GM12878 (cell line): ENCODE measurements at regions not wholly inside any gene's neighbourhood (a gene's known extent, or its start where the extent isn't known, plus 50 kb on each side); places are given as distances from the start of the nearest gene placed in this dataset.

Experiments used
- CHD2 ChIP-seq: IDR thresholded peaks from 2 replicates; pipeline ENCODE4 v1.6.1; 2011; ENCODE audit warnings: low read depth, low read length, improper control_type of control experiment, borderline replicate concordance
- EZH2 ChIP-seq: IDR thresholded peaks from 2 replicates; pipeline ENCODE4 v1.6.1; 2012; ENCODE audit warnings: low read depth, mild to moderate bottlenecking, control low read depth, inconsistent platforms, low read length, borderline replicate concordance; ENCODE audit not compliant: control insufficient read depth
- FOS ChIP-seq: IDR thresholded peaks from 3 replicates; pipeline ENCODE4 v1.6.1; 2011; ENCODE audit warnings: borderline replicate concordance; ENCODE audit not compliant: insufficient read length; ENCODE audit errors: extremely low read depth
- HDAC2 ChIP-seq: fragments of 200-600 bp; sonication (generic); IDR thresholded peaks from 2 replicates; pipeline ENCODE4 v1.6.1; 2017
- JUNB ChIP-seq: IDR thresholded peaks from 2 replicates; pipeline ENCODE4 v1.6.1; 2016; ENCODE audit warnings: antibody characterized with exemption, mild to moderate bottlenecking
- NR2F1 ChIP-seq: fragments of 450-650 bp; conservative IDR thresholded peaks from 2 replicates; pipeline ENCODE4 v1.6.1; 2017; ENCODE audit warnings: mild to moderate bottlenecking
- POLR2A ChIP-seq: IDR thresholded peaks from 2 replicates; pipeline ENCODE4 v1.6.1; 2011; ENCODE audit warnings: low read depth, mild to moderate bottlenecking, low read length
- RAD21 ChIP-seq: IDR thresholded peaks from 2 replicates; pipeline ENCODE4 v1.6.1; 2011; ENCODE audit warnings: mild to moderate bottlenecking, low read depth, low read length, moderate library complexity; ENCODE audit not compliant: insufficient read depth
- SMARCA5 ChIP-seq: fragments of 450-650 bp; IDR thresholded peaks from 2 replicates; pipeline ENCODE4 v1.6.1; 2017; ENCODE audit warnings: mild to moderate bottlenecking
- SREBF1 ChIP-seq: IDR thresholded peaks from 2 replicates; pipeline ENCODE4 v1.6.1; 2012; ENCODE audit warnings: mild to moderate bottlenecking, low read length
- SREBF2 ChIP-seq: IDR thresholded peaks from 2 replicates; pipeline ENCODE4 v1.6.1; 2012; ENCODE audit warnings: mild to moderate bottlenecking, low read length
- ZBED1 ChIP-seq: IDR thresholded peaks from 2 replicates; pipeline ENCODE4 v1.6.1; 2016; ENCODE audit warnings: borderline replicate concordance
- ZNF24 ChIP-seq: fragments of 450-650 bp; IDR thresholded peaks from 2 replicates; pipeline ENCODE4 v1.6.1; 2017; ENCODE audit warnings: antibody characterized with exemption, mild to moderate bottlenecking
- TF ChIP-seq, protein P1 (sequence below): fragments of 450-650 bp; IDR thresholded peaks from 2 replicates; pipeline ENCODE4 v1.6.1; 2017; ENCODE audit warnings: antibody characterized with exemption, mild to moderate bottlenecking, moderate library complexity
- TF ChIP-seq, protein P2 (sequence below): IDR thresholded peaks from 2 replicates; pipeline ENCODE4 v1.6.1; 2012; ENCODE audit warnings: mild to moderate bottlenecking, low read depth, low read length
- TF ChIP-seq, protein P3 (sequence below): fragments of 450-650 bp; IDR thresholded peaks from 2 replicates; pipeline ENCODE4 v1.6.1; 2018; ENCODE audit warnings: borderline replicate concordance, mild to moderate bottlenecking; ENCODE audit not compliant: partially characterized antibody
- TF ChIP-seq, protein P4 (sequence below): fragments of 450-650 bp; IDR thresholded peaks from 2 replicates; pipeline ENCODE4 v1.6.1; 2016; ENCODE audit warnings: mild to moderate bottlenecking

DNA sequence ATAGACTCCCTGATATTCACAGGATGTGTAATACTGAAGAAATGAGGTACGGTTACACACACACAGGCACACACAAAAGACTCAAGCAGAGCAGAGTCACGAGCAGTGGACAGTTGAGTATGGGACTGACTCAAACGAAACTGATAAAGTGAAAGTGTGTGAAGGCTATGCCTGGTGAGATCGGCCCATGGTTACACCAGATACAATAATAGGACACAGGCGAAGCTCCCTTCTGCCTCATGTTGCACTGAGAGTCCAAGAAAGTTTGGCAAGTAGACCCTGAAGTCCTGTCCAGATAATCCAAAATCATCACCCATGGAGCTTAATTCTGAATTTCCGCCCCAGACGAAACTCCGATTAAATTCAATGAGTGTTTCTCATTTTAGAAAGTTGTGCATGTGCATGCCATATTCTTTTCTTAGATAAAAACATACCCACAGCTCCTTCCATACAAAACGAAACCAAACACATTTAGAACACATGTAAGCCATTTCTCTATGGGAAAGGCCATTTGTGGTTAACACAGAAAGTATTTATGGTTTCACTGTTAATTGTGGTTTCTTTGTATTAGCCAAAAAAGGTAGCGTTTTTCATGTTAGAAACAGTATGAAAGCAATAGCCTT is 567.6 kb downstream of the PLCL1 start (continued):
- no peak for TF ChIP-seq FOS
- TF ChIP-seq HDAC2: no peak
- peak; percentile 71 for TF ChIP-seq JUNB
- no peak for TF ChIP-seq SMARCA5
- TF ChIP-seq CHD2: no peak; the same call in 1 of the 2 replicates
- TF ChIP-seq RAD21: no peak
- peak; percentile 76 for TF ChIP-seq ZBED1
- TF ChIP-seq, protein P1, sequence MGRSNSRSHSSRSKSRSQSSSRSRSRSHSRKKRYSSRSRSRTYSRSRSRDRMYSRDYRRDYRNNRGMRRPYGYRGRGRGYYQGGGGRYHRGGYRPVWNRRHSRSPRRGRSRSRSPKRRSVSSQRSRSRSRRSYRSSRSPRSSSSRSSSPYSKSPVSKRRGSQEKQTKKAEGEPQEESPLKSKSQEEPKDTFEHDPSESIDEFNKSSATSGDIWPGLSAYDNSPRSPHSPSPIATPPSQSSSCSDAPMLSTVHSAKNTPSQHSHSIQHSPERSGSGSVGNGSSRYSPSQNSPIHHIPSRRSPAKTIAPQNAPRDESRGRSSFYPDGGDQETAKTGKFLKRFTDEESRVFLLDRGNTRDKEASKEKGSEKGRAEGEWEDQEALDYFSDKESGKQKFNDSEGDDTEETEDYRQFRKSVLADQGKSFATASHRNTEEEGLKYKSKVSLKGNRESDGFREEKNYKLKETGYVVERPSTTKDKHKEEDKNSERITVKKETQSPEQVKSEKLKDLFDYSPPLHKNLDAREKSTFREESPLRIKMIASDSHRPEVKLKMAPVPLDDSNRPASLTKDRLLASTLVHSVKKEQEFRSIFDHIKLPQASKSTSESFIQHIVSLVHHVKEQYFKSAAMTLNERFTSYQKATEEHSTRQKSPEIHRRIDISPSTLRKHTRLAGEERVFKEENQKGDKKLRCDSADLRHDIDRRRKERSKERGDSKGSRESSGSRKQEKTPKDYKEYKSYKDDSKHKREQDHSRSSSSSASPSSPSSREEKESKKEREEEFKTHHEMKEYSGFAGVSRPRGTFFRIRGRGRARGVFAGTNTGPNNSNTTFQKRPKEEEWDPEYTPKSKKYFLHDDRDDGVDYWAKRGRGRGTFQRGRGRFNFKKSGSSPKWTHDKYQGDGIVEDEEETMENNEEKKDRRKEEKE: no peak
- TF ChIP-seq ZNF24: peak; percentile 49; the same call in 1 of the 2 replicates
- peak; percentile 82 for TF ChIP-seq NR2F1
- TF ChIP-seq EZH2: peak; percentile 73; the same call in 1 of the 2 replicates
- no peak for TF ChIP-seq SREBF2
- TF ChIP-seq, protein P2, sequence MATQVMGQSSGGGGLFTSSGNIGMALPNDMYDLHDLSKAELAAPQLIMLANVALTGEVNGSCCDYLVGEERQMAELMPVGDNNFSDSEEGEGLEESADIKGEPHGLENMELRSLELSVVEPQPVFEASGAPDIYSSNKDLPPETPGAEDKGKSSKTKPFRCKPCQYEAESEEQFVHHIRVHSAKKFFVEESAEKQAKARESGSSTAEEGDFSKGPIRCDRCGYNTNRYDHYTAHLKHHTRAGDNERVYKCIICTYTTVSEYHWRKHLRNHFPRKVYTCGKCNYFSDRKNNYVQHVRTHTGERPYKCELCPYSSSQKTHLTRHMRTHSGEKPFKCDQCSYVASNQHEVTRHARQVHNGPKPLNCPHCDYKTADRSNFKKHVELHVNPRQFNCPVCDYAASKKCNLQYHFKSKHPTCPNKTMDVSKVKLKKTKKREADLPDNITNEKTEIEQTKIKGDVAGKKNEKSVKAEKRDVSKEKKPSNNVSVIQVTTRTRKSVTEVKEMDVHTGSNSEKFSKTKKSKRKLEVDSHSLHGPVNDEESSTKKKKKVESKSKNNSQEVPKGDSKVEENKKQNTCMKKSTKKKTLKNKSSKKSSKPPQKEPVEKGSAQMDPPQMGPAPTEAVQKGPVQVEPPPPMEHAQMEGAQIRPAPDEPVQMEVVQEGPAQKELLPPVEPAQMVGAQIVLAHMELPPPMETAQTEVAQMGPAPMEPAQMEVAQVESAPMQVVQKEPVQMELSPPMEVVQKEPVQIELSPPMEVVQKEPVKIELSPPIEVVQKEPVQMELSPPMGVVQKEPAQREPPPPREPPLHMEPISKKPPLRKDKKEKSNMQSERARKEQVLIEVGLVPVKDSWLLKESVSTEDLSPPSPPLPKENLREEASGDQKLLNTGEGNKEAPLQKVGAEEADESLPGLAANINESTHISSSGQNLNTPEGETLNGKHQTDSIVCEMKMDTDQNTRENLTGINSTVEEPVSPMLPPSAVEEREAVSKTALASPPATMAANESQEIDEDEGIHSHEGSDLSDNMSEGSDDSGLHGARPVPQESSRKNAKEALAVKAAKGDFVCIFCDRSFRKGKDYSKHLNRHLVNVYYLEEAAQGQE: no peak
- no peak for TF ChIP-seq SREBF1
- TF ChIP-seq, protein P3, sequence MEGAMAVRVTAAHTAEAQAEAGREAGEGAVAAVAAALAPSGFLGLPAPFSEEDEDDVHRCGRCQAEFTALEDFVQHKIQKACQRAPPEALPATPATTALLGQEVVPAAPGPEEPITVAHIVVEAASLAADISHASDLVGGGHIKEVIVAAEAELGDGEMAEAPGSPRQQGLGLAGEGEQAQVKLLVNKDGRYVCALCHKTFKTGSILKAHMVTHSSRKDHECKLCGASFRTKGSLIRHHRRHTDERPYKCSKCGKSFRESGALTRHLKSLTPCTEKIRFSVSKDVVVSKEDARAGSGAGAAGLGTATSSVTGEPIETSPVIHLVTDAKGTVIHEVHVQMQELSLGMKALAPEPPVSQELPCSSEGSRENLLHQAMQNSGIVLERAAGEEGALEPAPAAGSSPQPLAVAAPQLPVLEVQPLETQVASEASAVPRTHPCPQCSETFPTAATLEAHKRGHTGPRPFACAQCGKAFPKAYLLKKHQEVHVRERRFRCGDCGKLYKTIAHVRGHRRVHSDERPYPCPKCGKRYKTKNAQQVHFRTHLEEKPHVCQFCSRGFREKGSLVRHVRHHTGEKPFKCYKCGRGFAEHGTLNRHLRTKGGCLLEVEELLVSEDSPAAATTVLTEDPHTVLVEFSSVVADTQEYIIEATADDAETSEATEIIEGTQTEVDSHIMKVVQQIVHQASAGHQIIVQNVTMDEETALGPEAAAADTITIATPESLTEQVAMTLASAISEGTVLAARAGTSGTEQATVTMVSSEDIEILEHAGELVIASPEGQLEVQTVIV: no peak
- TF ChIP-seq, protein P4, sequence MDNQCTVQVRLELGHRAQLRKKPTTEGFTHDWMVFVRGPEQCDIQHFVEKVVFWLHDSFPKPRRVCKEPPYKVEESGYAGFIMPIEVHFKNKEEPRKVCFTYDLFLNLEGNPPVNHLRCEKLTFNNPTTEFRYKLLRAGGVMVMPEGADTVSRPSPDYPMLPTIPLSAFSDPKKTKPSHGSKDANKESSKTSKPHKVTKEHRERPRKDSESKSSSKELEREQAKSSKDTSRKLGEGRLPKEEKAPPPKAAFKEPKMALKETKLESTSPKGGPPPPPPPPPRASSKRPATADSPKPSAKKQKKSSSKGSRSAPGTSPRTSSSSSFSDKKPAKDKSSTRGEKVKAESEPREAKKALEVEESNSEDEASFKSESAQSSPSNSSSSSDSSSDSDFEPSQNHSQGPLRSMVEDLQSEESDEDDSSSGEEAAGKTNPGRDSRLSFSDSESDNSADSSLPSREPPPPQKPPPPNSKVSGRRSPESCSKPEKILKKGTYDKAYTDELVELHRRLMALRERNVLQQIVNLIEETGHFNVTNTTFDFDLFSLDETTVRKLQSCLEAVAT: peak; percentile 90
- TF ChIP-seq POLR2A: no peak
